Activated CD4-positive, CD25-positive, alpha-beta regulatory T cell treated with anti-CD3 and anti-CD28 coated beads, Interleukin-2, amount 50 U/mL, for 16 hours (primary cell): ENCODE measurements at regions not wholly inside any gene's neighbourhood (a gene's known extent, or its start where the extent isn't known, plus 50 kb on each side); places are given as distances from the start of the nearest gene placed in this dataset.
"Not testable (repeated sequence)": the region's sequence is repeated elsewhere in the genome, so short reads cannot be mapped to it uniquely, and the experiment has no call there.

Source experiments
- DNase-seq: peaks from one replicate; pipeline ENCODE4 v3.0.0-alpha.2; 2020; ENCODE audit warnings: low read depth, low spot score

DNA sequence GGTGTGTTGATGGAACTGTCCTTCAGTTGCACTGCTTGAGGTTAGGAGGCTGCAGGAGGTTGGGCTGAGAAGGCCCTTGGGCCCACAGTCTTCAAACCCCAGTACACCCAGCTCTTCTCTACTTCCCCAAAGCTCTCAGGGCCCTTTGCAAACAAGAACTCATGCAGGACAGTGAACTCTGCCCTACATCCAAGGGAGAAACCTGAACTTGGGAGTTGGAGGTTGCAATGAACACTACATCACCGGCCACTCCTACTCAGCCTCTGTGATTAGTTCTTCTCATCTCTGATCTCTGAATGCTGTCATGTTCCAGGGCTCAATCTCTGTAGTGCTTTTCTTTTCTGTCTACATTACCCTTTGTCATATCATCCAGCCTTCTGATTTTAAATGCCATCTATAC, 148.5 kb upstream of the PDE7B start:
- DNase-seq = no peak

DNA sequence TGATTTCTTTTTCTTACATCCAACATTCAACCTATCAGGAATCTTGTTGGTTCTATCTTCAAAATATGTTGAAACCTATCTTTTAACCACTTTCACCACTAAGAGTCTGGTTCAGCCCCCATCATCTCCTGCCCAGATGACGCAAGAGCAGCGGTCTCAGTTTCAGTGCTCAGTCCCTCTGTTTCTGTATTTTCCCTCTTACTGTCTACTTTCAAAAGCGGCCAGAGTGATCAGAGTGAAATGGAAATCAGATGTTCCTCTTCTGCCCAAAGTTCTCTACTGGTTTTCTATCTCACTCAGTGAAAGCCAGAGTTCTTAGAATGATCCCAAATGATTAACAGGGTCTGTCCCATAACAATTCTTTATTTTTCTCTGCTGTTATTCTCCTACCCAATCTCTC, 147.9 kb upstream of the PDE7B start:
- no peak for DNase-seq

DNA sequence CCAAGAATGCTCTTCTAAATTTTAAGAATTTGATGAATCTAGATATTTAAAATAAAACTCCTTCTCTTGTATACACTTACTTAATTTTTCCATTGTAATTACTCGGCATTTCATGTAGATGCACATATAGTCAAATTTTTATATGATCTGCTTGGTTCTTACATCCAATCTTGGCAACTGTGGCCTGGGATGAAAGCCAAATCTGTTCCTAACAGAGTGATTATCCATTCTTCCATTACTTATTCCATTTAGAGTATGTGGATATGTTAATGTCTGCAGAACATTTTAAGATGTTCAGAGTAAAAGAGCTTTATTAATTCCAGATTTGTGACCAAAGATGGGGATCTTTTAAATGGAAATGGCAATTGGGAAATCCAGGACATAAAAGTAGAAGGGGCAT, 144.1 kb upstream of the PDE7B start:
- DNase-seq = no peak

DNA sequence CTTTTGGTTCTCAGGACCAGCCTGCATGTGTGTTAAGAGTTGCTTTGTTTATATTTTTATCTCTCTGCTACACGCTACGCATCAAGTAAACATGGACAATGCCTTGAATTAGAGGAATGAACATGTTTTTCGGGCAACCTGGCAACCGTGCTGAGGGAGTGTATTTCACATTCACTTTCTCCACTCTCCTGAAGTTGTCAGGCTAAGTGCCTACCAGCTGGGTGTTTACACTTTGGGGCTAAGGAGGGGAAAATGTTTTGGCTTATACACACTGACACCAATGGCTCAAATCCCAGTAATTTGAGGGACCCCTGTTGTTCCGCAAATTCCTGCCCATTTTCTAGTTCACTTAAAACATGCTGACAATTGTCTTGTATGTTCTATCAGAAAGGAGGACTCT, 141.5 kb upstream of the PDE7B start:
- no peak for DNase-seq

DNA sequence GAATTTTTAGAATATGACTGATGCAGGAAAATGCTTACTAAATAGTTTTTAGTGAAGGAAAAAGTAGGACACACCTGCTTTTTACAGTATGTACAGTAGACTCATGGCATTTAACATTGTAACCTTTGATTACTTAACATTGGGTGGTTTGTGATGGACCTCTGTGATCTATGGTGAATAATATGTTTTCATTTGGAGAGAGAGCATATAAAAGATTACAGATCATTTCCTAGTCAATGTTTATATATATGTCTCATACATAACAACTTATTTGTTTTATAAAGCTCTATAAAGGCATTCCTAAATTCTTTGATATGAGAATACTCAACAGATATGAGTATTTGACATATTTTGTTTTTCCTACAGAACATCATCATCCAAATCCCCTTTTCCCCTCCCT, 129.3 kb upstream of the PDE7B start:
- no peak for DNase-seq

DNA sequence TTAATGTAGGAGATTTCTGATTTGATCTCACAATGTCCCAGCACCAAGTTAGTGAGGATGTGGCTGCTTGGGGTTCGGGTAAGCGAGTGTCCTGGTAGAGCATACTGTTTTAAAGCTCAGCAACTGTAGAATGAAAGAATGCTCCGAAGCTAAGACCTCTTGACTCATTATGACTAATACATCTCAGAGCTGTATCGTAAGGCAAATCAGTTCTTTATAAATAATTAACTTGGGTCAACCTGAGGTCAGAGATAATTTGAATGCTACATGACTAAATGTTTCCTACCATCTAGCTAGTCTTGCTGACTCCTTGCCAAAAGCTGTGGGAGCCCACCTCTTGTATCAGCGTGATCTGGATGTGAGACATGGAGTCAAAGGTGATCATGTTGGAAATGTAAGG, 128.8 kb upstream of the PDE7B start:
- no peak for DNase-seq

DNA sequence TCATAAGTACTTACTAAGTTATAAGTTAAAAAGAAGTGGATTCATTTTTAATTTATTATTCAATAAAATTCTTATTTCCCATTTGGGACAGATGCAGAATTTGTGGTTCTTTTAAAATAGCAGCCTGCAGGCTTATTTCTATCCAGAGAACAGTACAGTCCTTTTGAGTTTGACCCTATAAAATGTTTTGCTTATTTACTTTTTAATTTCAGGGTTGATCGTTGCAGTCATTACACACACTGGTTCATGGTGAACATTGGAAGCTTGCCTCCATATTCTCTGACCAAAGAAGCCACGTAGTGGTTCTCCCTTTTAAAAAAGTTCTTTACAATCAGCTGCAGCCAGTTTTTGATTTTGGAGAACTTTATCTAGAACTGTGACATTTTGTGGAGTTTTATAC, 122.9 kb upstream of the PDE7B start:
- no peak for DNase-seq

DNA sequence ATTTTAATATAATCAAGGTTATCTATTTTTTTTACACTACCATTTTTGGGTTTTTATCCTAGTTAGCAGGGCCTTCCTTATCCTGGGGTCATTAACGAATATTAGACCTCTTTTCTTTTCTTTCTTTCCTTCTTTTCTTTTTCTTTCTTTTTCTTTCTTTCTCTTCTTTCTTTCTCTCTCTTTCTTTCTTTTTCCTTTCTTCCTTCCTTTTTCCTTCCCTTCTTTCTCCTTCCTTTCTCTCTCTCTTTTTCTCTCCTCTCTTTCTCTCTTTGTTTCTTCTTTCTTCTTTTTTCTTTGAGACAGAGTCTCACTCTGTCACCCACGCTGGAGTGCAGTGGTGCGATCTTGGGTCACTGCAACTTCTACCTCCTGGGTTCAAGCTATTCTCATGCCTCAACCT, 120.4 kb upstream of the PDE7B start:
- no peak for DNase-seq

DNA sequence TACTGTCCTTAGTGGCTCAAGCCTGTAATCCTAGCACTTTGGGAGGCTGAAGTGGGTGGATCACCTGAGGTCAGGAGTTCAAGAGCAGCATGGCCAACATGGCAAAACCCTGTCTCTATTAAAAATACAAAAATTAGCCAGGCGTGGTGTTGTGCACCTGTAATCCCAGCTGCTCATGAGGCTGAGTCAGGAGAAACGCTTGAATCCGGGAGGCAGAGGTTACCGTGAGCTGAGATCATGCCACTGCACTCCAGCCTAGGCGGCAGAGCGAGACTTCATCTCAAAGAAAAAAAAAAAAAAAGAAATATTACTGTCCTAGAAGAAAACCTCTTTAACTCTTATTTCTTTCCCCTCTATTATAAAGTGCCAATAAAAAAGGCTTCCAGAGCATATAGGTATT, 115.2 kb upstream of the PDE7B start:
- DNase-seq = not testable (repeated sequence)

DNA sequence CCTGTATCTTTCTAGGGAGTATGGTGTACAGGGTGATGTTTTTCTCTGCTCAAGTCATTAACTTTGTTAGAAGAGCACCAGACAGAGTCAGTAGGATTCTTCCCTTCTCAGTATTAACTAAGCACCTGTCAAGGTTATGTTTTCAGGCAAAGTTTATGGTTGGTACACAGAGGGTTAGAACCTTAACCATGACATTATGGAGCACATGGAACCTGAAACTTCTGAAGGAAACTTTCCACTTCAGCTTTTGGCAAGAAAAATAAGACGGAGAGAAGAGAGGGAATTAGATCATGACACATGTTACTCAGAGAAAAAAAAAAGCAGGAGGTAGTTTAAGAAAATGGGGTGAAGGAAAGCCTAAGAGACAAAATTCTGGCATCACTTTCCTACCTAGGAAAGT, 112.9 kb upstream of the PDE7B start:
- DNase-seq = no peak

DNA sequence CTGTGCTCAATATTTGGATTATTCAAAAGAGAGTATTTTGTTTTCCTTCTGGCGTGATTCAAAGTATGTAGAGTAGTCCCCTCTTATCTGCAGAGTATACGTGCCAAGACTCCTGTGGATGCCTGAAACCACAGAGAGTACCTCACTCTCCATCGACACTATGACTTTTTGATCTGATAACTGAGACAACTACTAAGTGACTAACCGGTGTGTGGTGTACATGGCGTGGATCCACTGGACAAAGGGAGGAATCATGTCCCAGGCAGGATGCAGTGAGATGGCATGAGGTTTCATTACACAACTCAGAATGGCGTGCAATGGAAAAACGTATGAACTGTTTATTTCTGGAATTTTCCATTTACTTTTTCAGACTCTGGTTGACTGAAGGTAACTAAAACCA, 112.2 kb upstream of the PDE7B start:
- DNase-seq = no peak

DNA sequence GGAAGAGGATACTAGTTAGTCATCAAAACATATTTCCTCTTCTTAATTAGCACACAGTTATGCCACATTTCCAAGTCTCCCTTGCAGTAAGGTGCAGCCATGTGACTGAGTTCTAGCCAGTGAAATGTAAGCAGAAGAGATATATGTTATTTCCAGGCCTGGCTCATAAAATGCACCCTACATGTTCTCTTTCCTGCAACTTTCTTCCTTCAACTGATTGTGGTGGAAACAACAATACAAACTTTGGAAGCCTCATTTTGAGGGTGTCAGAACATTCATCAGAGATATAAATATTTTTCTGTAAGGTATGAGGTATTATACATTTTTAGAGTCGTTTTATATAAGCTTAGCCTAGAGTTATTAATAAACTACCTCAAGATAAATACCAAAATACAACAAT, 110.9 kb upstream of the PDE7B start:
- no peak for DNase-seq

DNA sequence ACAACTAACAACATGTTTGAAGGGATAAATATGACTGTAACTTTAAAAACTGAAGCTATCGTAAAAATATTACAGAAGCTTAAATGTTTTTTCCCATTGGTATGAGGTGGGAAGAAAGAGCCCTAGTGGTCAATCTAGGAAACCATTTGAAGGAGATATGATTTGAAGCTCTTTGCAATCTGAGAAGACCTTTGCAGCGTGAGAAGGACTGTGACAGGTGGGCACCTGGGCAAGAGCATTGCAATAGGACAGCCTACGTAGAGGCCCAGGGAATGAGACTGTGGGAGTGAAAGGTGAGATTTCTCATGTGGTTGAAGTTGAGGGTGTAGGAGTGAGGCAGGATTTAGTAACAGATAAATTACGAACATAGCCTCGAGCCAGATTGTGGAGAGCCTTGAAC, 108.0 kb upstream of the PDE7B start:
- no peak for DNase-seq

DNA sequence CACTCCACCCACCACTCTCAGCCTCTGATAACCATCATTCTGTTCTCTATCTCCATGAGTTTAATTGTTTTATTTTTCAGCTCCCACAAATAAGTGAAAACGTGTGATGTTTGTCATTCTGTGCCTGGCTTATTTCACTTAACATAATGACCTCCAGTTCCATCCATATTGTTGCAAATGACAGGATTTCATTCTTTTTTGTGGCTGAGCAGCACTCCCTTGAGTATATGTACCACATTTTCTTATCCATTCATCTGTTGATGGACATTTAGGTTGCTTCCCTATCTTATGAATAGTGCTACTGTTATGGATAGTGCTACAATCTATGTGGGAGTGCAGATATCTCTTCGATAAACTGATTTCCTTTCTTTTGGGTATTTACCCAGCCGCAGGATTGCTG, 103.3 kb upstream of the PDE7B start:
- DNase-seq = no peak

DNA sequence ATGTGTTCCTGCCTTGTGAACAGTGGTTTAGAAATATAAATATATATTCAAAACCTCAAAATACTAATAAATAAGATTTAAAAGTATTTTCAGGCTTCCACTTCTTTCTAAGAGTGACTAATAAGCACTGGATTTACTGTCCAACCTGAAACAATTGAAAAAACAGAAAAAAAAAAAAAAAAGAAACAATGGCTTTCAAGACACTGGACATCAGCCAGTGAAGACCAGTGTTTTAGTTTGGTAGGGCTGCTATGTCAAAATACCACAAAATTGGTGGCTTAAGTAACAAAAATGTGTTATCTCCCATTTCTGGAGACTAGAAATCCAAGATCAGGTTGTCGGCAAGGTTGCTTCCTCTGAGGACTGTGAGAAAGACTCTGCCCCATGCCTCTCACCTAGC, 101.4 kb upstream of the PDE7B start:
- DNase-seq = no peak

DNA sequence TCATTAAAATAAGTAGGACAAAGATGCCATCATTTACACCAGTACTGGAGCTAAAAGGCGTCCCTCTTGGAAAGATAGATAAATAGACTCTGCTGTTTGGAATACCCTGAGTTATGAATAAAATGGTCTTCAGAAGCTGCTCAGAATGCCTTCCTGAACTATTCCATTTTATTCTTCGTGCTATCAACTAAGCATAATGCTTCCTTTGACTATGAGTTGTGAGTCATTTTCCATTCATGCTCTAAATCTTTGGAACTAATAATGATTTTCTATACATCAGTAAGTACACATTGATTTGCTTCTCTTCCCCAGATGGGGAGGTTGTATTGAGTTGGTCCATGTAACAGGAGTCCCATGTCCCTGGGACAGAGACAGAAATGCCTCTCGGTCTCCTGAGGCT, 98.3 kb upstream of the PDE7B start:
- DNase-seq = no peak

DNA sequence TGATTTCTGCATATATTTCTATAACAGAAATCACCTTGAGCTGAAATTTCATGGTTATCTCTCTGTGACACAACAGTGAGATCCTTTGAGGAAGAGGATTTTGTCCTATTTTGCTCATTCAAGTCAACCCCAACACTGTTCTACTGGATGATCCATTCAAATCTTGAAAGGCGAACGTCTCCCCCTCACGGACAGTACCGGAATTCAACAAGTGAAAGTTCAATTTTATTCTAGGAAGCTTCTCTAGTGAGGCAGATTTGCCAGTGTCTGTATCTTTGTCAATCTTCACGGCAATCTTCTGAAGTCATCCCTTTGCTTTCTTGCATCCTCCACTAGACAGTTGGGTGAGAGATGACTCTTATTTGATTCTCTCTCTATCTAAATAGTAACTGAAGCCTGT, 91.7 kb upstream of the PDE7B start:
- DNase-seq = no peak

DNA sequence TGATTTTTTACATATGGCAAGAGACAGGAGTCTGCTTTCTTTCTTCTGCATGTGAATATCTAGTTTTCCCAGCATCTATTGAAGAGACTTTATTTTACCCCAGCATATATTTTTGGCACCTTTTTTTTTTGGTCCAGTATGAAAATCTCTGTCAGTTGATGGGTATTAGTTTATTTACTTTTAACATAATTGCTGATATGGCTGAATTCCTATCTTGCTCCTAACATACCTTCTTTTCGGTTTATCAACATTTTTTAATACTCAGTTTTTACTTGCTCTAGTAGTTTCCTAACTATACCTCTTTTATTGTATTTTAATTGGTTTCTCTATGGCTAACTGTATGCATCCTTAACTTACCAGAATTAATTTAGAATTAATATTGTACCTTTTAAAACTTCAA, 77.5 kb upstream of the PDE7B start:
- no peak for DNase-seq

DNA sequence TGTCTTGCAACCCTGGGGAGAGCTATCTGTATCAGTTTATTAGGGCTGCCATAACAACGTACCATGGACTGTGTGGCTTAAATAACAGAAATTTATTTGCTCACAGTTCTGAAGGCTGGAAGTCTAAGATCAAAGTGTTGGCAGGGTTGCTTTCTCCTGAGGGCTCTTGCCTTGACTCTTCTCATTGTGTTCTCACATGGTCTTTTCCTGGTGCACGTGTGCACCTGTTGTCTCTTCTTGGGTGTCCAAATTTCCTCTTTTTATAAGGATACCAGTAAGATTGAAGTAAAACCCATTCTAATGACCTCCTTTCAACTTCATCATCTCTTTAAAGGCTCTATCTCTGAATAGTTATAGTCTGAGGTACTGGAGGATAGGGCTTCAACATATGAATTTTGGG, 72.3 kb upstream of the PDE7B start:
- DNase-seq = no peak

DNA sequence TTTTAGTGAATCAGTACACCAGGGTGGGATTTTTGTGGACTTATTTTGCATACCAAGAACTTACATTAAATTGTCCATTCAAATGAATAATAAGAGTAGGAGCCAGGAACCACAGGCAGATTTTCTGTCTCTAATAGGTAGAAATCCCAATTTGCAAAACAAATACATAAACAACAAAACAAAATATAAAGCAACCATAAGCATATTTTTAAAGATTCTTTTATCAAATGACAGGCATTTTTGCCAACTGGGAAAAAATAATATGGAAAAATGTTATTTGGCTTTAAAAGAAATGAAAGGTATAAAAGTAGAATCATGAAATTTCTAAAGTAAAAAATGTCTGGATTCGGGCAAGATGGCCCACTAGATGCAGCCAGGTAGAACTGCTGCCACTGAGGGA, 71.2 kb upstream of the PDE7B start:
- no peak for DNase-seq

DNA sequence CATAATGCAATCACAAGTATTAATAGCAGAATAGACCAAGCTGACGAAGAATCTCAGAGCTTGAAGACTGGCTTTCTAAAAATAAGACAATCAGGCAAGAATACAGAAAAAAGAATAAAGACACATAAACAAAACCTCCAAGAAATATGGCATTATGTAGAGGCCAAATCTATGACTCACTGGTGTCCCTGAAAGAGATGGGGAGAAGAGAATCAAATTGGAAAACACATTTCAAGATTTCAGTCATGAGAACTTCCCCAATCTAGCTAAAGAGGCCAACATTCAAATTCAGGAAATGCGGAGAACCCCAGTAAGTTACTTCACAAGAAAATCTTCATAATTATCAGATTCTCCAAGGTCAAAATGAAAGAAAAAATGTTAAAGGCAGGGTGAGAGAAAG, 69.0 kb upstream of the PDE7B start:
- no peak for DNase-seq

DNA sequence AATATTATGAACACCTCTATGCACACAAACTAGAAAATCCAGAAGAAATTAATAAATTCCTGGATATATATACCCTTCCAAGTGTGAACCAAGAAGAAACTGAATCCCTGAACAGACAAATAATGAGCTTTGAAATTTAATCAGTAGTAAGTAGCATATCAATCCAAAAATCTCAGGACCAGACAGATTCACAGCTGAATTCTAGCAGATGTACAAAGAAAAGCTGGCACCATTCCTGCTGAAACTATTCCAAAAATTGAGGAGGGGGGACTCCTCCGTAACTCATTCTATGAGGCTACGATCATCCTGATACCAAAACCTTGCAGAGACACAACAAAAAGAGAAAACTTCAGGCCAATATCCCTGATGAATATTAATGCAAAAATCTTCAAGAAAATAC, 67.0 kb upstream of the PDE7B start:
- DNase-seq = no peak

DNA sequence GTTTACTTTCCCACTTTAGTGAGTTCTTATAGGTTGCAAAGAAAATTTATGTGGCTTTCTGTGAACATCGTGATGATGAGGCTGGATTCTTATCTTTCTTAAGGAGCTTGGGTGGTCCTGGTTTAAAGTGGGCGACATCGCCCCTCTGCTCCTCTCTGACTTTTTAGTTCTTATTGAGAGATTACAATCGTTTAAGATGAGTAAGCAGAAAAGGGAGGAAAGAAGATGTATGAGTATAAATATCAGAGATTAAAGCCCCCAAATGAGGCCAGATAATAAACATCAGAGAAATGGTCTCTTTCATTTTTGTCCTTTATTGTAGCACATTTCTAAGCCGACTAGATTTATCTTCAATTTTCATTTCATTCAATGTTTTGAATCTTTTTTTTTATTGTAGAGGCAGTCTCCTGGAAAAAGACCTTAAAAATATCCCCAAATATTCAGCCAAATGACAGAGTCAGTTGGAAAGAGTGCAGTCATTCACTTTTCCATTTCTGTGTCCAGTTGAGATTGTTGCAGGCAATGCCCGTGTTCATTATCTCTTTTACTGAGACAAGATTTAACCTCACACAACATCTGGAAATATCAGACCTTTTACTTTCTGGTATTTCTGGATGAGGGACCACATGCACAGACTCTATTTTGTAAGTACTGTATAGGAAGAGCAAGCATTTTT, 62.0 kb upstream of the PDE7B start:
- DNase-seq = no peak

DNA sequence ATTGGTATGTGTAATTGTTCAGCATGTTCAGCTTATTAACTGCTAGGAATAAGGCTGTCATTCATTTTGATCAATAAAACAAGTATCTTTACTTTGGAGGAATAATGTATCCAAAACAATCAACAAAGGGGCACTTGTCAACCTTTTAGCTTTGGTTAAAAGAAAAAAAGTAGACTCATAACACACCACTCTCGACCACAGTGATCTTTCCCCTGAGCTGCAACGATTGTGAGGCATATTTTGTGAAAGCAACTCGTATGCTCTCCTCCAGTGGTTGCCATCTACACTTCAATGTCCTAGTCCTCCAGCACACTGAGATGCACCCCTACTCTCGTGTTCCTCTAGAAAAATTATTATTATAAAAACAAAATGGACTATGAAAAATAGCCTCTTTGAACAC, 60.1 kb upstream of the PDE7B start:
- DNase-seq = no peak
